Tibial artery (tissue), 4 donors: ENCODE measurements at regions not wholly inside any gene's neighbourhood (a gene's known extent, or its start where the extent isn't known, plus 50 kb on each side); places are given as distances from the start of the nearest gene placed in this dataset.
A peak's percentile ranks its signal among the peaks of the same experiment; 100 is the strongest.

Experiments used
- DNase-seq, 2 donors: peaks; one replicate each; pipeline ENCODE4 v3.0.0-alpha.2; 2019
- H3K27ac ChIP-seq, 2 donors: fragments of 200-600 bp; sonication (generic) in 1 of 2; 1 replicate in 1 of 2; 2 replicates in 1 of 2; pipeline ENCODE4 v1.5.1; 2018 to 2019; ENCODE audit warnings: mild to moderate bottlenecking in 1 of 2
- H3K27me3 ChIP-seq, 2 donors: fragments of 200-600 bp; sonication (generic) in 1 of 2; one replicate each; pipeline versions ENCODE4 v1.5.1 to v1.6.0; 2016 to 2019
- H3K36me3 ChIP-seq, 3 donors: fragments of 200-600 bp; sonication (generic) in 2 of 3; one replicate each; pipeline ENCODE4 v1.5.1; 2016 to 2019; ENCODE audit warnings: mild to moderate bottlenecking in 2 of 3
- H3K4me1 ChIP-seq, 4 donors: fragments of 200-600 bp; sonication (generic) in 2 of 4; 1 replicate in 3 of 4; 2 replicates in 1 of 4; pipeline ENCODE4 v1.5.1; 2016 to 2019
- H3K4me3 ChIP-seq, 2 donors: fragments of 200-600 bp; sonication (generic) in 1 of 2; 1 replicate in 1 of 2; 2 replicates in 1 of 2; pipeline ENCODE4 v1.5.1; 2018 to 2019; ENCODE audit warnings: mild to moderate bottlenecking in 2 of 2
- H3K9me3 ChIP-seq, 3 donors: fragments of 200-600 bp; sonication (generic) in 1 of 3; one replicate each; pipeline ENCODE4 v1.5.1; 2016 to 2019
- intact Hi-C: fragments of 100-400 bp; cut with DNase I; formaldehyde crosslinking; loops from one replicate; pipeline ENCODE4 v1.15.0; 2023; ENCODE audit warnings: low total_unique reads
- TF ChIP-seq, protein P1 (sequence below), 2 experiments: fragments of 200-600 bp in 1 of 2; fragments of 450-650 bp in 1 of 2; IDR thresholded peaks; one replicate each; pipeline ENCODE4 v1.5.1; 2017 to 2019; ENCODE audit warnings: antibody characterized with exemption in 2 of 2, mild to moderate bottlenecking in 1 of 2, moderate library complexity in 1 of 2

DNA sequence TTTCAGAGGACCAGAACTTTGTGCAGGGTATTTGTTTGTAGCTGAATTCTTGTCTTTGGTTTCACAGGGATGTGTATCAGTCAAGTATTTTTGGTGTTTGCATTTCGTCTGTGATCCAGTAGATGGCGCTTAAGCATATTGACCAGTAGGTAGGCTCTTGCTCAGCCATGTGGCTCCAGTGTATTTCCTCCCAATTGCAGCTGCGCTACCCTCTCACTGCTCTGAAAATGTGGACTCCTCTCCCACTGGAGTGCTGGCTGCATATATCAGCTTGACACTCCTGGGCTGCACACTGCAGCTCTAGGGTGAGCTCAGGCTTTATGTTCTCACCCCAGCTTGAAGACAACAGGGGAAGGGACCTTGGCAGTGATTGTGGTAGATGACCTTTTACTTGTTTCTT lies 1264.3 kb upstream of the ALCAM start:
- Histone ChIP-seq H3K36me3 (no peaks in the 10 kb centered on the region), H3K4me1 (no peaks in the 10 kb centered on the region), H3K9me3 (no peaks in the 10 kb centered on the region), H3K27me3 (no peaks in the 10 kb centered on the region), H3K27ac (no peak overlapping the region), H3K4me3 (no peak overlapping the region)
- intact Hi-C loops, result no loop called here
- TF ChIP-seq, protein P1, sequence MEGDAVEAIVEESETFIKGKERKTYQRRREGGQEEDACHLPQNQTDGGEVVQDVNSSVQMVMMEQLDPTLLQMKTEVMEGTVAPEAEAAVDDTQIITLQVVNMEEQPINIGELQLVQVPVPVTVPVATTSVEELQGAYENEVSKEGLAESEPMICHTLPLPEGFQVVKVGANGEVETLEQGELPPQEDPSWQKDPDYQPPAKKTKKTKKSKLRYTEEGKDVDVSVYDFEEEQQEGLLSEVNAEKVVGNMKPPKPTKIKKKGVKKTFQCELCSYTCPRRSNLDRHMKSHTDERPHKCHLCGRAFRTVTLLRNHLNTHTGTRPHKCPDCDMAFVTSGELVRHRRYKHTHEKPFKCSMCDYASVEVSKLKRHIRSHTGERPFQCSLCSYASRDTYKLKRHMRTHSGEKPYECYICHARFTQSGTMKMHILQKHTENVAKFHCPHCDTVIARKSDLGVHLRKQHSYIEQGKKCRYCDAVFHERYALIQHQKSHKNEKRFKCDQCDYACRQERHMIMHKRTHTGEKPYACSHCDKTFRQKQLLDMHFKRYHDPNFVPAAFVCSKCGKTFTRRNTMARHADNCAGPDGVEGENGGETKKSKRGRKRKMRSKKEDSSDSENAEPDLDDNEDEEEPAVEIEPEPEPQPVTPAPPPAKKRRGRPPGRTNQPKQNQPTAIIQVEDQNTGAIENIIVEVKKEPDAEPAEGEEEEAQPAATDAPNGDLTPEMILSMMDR (IDR thresholded peaks at IDR 0.05), result peak; percentile 15 to 27
- no peak for DNase-seq

DNA sequence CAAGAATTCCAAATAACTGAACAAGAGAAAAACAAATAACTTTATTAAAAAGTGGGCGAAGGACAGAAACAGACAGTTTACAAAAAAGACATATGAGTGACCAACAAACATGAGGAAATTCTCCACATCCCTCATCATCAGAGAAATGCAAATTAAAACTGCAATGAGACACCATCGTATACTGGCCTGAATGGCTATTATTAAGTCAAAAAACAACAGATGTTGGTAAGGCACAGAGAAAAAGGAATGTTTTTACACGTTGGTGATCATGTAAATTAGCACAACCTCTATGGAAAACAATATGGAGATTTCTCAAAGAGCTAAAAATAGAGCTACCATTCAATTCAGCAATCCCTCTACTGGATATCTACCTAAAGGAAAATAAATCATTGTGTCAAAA lies 1260.4 kb upstream of the ALCAM start:
- intact Hi-C loops, result no loop called here
- no peak overlapping the region for H3K27ac ChIP-seq
- TF ChIP-seq, protein P1 (IDR thresholded peaks at IDR 0.05), result no peak

DNA sequence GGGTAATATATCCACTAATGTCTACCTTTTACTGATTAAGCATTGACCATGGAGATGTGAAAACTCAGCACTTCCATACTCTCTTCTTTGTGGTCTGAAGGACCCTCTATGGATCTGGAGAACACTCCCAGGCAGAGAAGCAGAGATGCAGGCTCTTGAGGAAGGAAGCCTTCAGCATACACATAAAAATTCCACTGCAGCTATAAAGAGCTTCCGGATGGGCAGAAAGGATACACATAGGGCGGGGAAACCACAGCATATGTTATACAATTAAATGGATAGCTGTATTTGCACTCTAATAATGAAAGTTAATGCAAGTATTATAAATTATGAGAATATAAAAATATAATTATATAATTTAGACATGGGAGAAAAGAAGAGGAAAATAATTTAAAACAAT lies 1258.2 kb upstream of the ALCAM start:
- Histone ChIP-seq H3K27me3 (no peaks in the 10 kb centered on the region), H3K9me3 (no peaks in the 10 kb centered on the region), H3K4me3 (no peak overlapping the region), H3K27ac (no peak overlapping the region), H3K4me1 (no peaks in the 10 kb centered on the region), H3K36me3 (no peaks in the 10 kb centered on the region)
- no peak for DNase-seq
- intact Hi-C loops, result no loop called here
- TF ChIP-seq, protein P1 (IDR thresholded peaks at IDR 0.05), result no peak

More for the DNA sequence above, 1260.4 kb upstream of the ALCAM start:
- DNase-seq, result no peak
- no peak overlapping the region for H3K4me3 ChIP-seq
- no peaks in the 10 kb centered on the region for H3K27me3 ChIP-seq
- H3K4me1 ChIP-seq, result no peaks in the 10 kb centered on the region
- no peaks in the 10 kb centered on the region for H3K9me3 ChIP-seq
- no peaks in the 10 kb centered on the region for H3K36me3 ChIP-seq

DNA sequence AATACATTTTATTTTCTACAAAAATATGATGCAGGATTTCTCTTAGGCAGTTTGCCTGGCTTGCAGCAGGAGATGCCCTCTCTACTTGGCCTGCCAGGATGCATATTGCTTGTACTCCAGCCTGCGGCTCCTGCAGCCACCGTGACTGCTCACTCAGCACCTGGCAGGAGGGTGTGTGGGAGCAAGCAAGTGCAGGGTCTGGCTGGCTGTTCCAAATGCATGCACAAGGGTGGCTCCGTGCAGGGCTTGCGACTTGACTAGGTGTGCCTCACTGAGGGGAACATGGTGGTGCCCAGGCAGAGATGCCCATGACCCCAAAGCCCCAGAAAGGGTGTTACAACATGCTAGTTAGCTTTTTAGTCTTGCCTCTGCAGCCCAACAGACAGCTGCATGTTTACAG lies 1240.2 kb upstream of the ALCAM start:
- no peaks in the 10 kb centered on the region for H3K36me3 ChIP-seq
- intact Hi-C loops, result no loop called here
- DNase-seq, result no peak
- TF ChIP-seq, protein P1 (IDR thresholded peaks at IDR 0.05), result no peak
- peaks cover 0 to 5% (median 0%) of the 10 kb centered on the region in 3 donors for H3K9me3 ChIP-seq
- H3K4me3 ChIP-seq, result no peak overlapping the region
- H3K4me1 ChIP-seq, result no peaks in the 10 kb centered on the region
- H3K27me3 ChIP-seq, result no peaks in the 10 kb centered on the region
- H3K27ac ChIP-seq, result no peak overlapping the region

DNA sequence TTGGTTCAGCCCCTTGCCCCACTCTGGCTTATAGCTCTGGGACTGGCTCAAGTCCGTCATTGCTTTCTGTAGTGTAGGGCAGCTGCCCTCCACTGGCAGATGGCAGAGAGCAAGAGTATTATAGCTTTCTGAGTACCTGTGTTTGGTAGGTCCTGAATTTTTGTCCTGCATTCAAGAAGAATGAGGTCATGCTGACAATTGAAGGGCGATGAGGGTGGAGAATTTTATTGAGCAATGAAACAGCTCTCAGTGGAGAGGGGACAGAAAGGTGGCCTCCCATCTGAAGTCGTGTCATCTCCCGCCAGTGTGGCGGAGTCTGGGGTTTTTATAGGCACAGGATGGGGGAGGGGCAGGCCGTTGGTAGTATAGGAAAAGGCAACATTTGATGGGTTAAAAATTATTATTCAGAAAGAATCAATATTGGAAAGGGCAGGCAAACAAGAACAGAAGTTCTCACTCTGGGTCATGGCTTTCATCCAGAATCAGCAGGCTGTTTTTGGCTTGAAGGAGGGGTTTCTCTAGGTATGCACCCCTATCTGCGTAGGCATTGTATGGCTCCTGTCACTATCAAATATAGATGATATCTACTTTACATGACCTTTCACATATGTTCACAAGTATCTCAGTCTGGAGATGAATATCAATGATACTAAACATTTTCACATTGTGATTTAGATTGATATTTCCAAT lies 1239.7 kb upstream of the ALCAM start:
- DNase-seq, result no peak
- H3K27ac ChIP-seq, result no peak overlapping the region
- no peak overlapping the region for H3K4me3 ChIP-seq
- H3K27me3 ChIP-seq, result no peaks in the 10 kb centered on the region
- intact Hi-C loops, result no loop called here
- H3K9me3 ChIP-seq, result peaks cover 0 to 5% (median 0%) of the 10 kb centered on the region in 3 donors
- TF ChIP-seq, protein P1 (IDR thresholded peaks at IDR 0.05), result no peak
- H3K36me3 ChIP-seq, result no peaks in the 10 kb centered on the region
- H3K4me1 ChIP-seq, result no peaks in the 10 kb centered on the region
